Right atrium auricular region (tissue), 2 donors: ENCODE measurements at regions not wholly inside any gene's neighbourhood (a gene's known extent, or its start where the extent isn't known, plus 50 kb on each side); places are given as distances from the start of the nearest gene placed in this dataset.
"Not testable (repeated sequence)": the region's sequence is repeated elsewhere in the genome, so short reads cannot be mapped to it uniquely, and the experiment has no call there.

Experiments used
- DNase-seq: peaks from one replicate; pipeline ENCODE4 v3.0.0-alpha.2; 2019; ENCODE audit warnings: low spot score
- H3K27ac ChIP-seq, 2 donors: fragments of 200-600 bp; sonication (generic); 1 replicate in 1 of 2; 2 replicates in 1 of 2; pipeline ENCODE4 v1.5.1; 2016 to 2019
- H3K27me3 ChIP-seq, 2 donors: fragments of 200-600 bp; sonication (generic); one replicate each; pipeline versions ENCODE4 v1.5.1 to v1.6.0; 2017 to 2019
- H3K36me3 ChIP-seq: fragments of 200-600 bp; sonication (generic); one replicate; pipeline ENCODE4 v1.5.1; 2016
- H3K4me1 ChIP-seq, 2 donors: fragments of 200-600 bp; sonication (generic); one replicate each; pipeline versions ENCODE4 v1.5.1 to v1.6.0; 2017 to 2019
- H3K4me3 ChIP-seq, 2 donors: fragments of 200-600 bp; sonication (generic); 1 replicate in 1 of 2; 2 replicates in 1 of 2; pipeline ENCODE4 v1.5.1; 2017 to 2019; ENCODE audit warnings: mild to moderate bottlenecking in 1 of 2, moderate library complexity in 1 of 2
- H3K9me3 ChIP-seq, 2 donors: fragments of 200-600 bp; sonication (generic); one replicate each; pipeline ENCODE4 v1.5.1; 2019
- CTCF ChIP-seq, 2 donors: fragments of 200-600 bp; sonication (generic); IDR thresholded peaks; one replicate each; pipeline ENCODE4 v1.5.1; 2019; ENCODE audit warnings: antibody characterized with exemption in 2 of 2

GRCh38 chr5:68685863-68686262 is 408.0 kb upstream of the SLC30A5 start:
- Histone ChIP-seq H3K4me3 (no peak overlapping the region), H3K9me3 (no peaks in the 10 kb centered on the region), H3K27ac (no peak overlapping the region), H3K36me3 (no peaks in the 10 kb centered on the region), H3K4me1 (peaks cover 0 to 8% of the 10 kb centered on the region in 2 donors), H3K27me3 (no peaks in the 10 kb centered on the region)
- DNase-seq: no peak
- TF ChIP-seq CTCF (IDR thresholded peaks at IDR 0.05): no peak

GRCh38 chr5:68688547-68688946 is 405.3 kb upstream of the SLC30A5 start:
- no peaks in the 10 kb centered on the region for H3K27me3 ChIP-seq
- no peaks in the 10 kb centered on the region for H3K36me3 ChIP-seq
- no peak for DNase-seq
- H3K4me1 ChIP-seq: peaks cover 0 to 1% of the 10 kb centered on the region in 2 donors
- H3K9me3 ChIP-seq: peaks cover 0 to 3% of the 10 kb centered on the region in 2 donors
- H3K4me3 ChIP-seq: no peak overlapping the region
- TF ChIP-seq CTCF (IDR thresholded peaks at IDR 0.05): no peak
- H3K27ac ChIP-seq: no peak overlapping the region

- Histone ChIP-seq H3K9me3 (peaks cover 0 to 3% of the 10 kb centered on the region in 2 donors), H3K36me3 (no peaks in the 10 kb centered on the region), H3K27ac (no peak overlapping the region), H3K4me1 (no peaks in the 10 kb centered on the region), H3K27me3 (no peaks in the 10 kb centered on the region), H3K4me3 (no peak overlapping the region)
- DNase-seq: no peak
- TF ChIP-seq CTCF (IDR thresholded peaks at IDR 0.05): no peak
Measured at GRCh38 chr5:68689010-68689409, 404.8 kb upstream of the SLC30A5 start.

GRCh38 chr5:68691874-68692273 is 401.9 kb upstream of the SLC30A5 start:
- H3K27me3 ChIP-seq, H3K27ac ChIP-seq, H3K4me3 ChIP-seq, H3K9me3 ChIP-seq, H3K36me3 ChIP-seq, H3K4me1 ChIP-seq, DNase-seq: not testable (repeated sequence)

- H3K27me3 ChIP-seq: no peaks in the 10 kb centered on the region
- no peak overlapping the region for H3K27ac ChIP-seq
- no peaks in the 10 kb centered on the region for H3K4me1 ChIP-seq
- no peaks in the 10 kb centered on the region for H3K9me3 ChIP-seq
- no peak for TF ChIP-seq CTCF (IDR thresholded peaks at IDR 0.05)
- no peaks in the 10 kb centered on the region for H3K36me3 ChIP-seq
- no peak for DNase-seq
- no peak overlapping the region for H3K4me3 ChIP-seq
Measured at GRCh38 chr5:68698025-68698940, 395.5 kb upstream of the SLC30A5 start.

- no peaks in the 10 kb centered on the region for H3K4me1 ChIP-seq
- no peak overlapping the region for H3K27ac ChIP-seq
- H3K4me3 ChIP-seq: no peak overlapping the region
- no peak for TF ChIP-seq CTCF (IDR thresholded peaks at IDR 0.05)
- no peaks in the 10 kb centered on the region for H3K27me3 ChIP-seq
- no peaks in the 10 kb centered on the region for H3K9me3 ChIP-seq
- no peaks in the 10 kb centered on the region for H3K36me3 ChIP-seq
- DNase-seq: no peak
Measured at GRCh38 chr5:68699966-68700365, 393.8 kb upstream of the SLC30A5 start.
